SH-SY5Y (cell line): ENCODE measurements at regions not wholly inside any gene's neighbourhood (a gene's known extent, or its start where the extent isn't known, plus 50 kb on each side); places are given as distances from the start of the nearest gene placed in this dataset.

Experiments
- GATA2 ChIP-seq: IDR thresholded peaks from 2 replicates; pipeline ENCODE4 v1.6.1; 2011; ENCODE audit warnings: mild to moderate bottlenecking, low read depth, low read length
- GATA3 ChIP-seq: IDR thresholded peaks from 2 replicates; pipeline ENCODE4 v1.6.1; 2011; ENCODE audit warnings: low read depth, mild to moderate bottlenecking, low read length, moderate library complexity

GRCh38 chr7:25329815-25330214 lies 101.5 kb upstream of the NPVF start:
- TF ChIP-seq GATA2 (no peak), GATA3 (no peak)
